Activated naive CD8-positive, alpha-beta T cell treated with anti-CD3 and anti-CD28 coated beads, Interleukin-2, amount 50 U/mL, for 24 hours (primary cell): ENCODE measurements at regions not wholly inside any gene's neighbourhood (a gene's known extent, or its start where the extent isn't known, plus 50 kb on each side); places are given as distances from the start of the nearest gene placed in this dataset.

ENCODE experiments used
- ATAC-seq: fragments of 150-1000 bp; cut with Tn5 transposase; one replicate; pipeline ENCODE4 v1.10.0; 2021
- DNase-seq: peaks from one replicate; pipeline ENCODE4 v3.0.0; 2021
- H3K27ac Mint-ChIP-seq: one replicate; pipeline ENCODE4 v1.8.0; 2021; ENCODE audit warnings: mild to moderate bottlenecking, mixed read lengths
- H3K27me3 Mint-ChIP-seq: one replicate; pipeline ENCODE4 v1.8.0; 2021; ENCODE audit warnings: mixed read lengths
- H3K36me3 Mint-ChIP-seq: one replicate; pipeline ENCODE4 v1.8.0; 2021; ENCODE audit warnings: low read depth, mixed read lengths
- H3K4me1 Mint-ChIP-seq: one replicate; pipeline ENCODE4 v1.8.0; 2021; ENCODE audit warnings: mixed read lengths
- H3K4me3 Mint-ChIP-seq: one replicate; pipeline ENCODE4 v1.8.0; 2021; ENCODE audit warnings: mild to moderate bottlenecking, moderate library complexity, mixed read lengths
- H3K9me3 Mint-ChIP-seq: one replicate; pipeline ENCODE4 v1.8.0; 2021; ENCODE audit warnings: mixed read lengths

- Mint-ChIP-seq H3K36me3 (no peaks in the 10 kb centered on the region), H3K27me3 (peaks cover 4% of the 10 kb centered on the region), H3K27ac (no peak overlapping the region), H3K4me3 (no peak overlapping the region), H3K4me1 (no peaks in the 10 kb centered on the region), H3K9me3 (no peaks in the 10 kb centered on the region)
- no peak for DNase-seq
- no peak for ATAC-seq
Measured at GRCh38 chr15:39491115-39491885, 89.6 kb upstream of the THBS1 start.

GRCh38 chr15:39491886-39492490 lies 88.9 kb upstream of the THBS1 start:
- Mint-ChIP-seq H3K4me1 (no peaks in the 10 kb centered on the region), H3K9me3 (no peaks in the 10 kb centered on the region), H3K4me3 (no peak overlapping the region), H3K36me3 (no peaks in the 10 kb centered on the region), H3K27me3 (peaks cover 7% of the 10 kb centered on the region), H3K27ac (no peak overlapping the region)
- ATAC-seq (no peak), DNase-seq (no peak)

DNA sequence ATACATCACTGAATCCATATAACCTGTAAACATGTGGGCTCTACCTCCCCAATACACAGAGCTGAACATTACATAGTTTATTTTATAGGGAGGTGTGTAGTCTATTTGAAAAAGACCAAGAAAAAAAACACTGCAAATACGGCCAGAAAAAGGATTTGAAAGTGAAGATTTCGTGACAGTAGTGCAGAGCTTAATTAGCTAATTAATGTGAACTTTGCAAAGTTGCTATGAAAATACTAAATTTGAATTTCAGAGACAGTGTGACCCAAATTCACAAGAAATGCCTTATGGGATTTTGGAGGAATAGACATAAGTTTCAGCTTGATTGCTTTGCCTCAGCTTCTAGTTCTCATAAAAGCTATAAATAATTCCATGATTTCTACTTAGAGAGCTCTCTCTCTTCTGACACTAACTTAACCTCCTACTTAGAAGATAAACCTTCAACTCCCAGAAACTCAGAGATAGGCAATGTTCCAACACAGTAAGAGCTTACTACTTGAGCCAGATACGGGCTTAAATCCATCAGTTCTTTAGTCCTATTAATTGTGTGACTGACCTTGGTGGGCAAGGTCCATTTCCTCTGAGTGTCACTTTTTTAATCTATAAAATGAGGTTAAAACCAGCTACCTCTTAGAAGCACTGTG lies 87.3 kb upstream of the THBS1 start:
- no peak for ATAC-seq
- Mint-ChIP-seq H3K4me1 (peaks cover 2% of the 10 kb centered on the region), H3K4me3 (no peak overlapping the region), H3K9me3 (no peaks in the 10 kb centered on the region), H3K27ac (no peak overlapping the region), H3K27me3 (peaks cover 9% of the 10 kb centered on the region), H3K36me3 (no peaks in the 10 kb centered on the region)
- no peak for DNase-seq

- H3K4me1 Mint-ChIP-seq: peaks cover 2% of the 10 kb centered on the region
- no peak overlapping the region for H3K4me3 Mint-ChIP-seq
- no peak for ATAC-seq
- no peaks in the 10 kb centered on the region for H3K36me3 Mint-ChIP-seq
- H3K27ac Mint-ChIP-seq: no peak overlapping the region
- DNase-seq: no peak
- no peaks in the 10 kb centered on the region for H3K9me3 Mint-ChIP-seq
- peaks cover 9% of the 10 kb centered on the region for H3K27me3 Mint-ChIP-seq
Measured at GRCh38 chr15:39494462-39494861, 86.4 kb upstream of the THBS1 start.

DNA sequence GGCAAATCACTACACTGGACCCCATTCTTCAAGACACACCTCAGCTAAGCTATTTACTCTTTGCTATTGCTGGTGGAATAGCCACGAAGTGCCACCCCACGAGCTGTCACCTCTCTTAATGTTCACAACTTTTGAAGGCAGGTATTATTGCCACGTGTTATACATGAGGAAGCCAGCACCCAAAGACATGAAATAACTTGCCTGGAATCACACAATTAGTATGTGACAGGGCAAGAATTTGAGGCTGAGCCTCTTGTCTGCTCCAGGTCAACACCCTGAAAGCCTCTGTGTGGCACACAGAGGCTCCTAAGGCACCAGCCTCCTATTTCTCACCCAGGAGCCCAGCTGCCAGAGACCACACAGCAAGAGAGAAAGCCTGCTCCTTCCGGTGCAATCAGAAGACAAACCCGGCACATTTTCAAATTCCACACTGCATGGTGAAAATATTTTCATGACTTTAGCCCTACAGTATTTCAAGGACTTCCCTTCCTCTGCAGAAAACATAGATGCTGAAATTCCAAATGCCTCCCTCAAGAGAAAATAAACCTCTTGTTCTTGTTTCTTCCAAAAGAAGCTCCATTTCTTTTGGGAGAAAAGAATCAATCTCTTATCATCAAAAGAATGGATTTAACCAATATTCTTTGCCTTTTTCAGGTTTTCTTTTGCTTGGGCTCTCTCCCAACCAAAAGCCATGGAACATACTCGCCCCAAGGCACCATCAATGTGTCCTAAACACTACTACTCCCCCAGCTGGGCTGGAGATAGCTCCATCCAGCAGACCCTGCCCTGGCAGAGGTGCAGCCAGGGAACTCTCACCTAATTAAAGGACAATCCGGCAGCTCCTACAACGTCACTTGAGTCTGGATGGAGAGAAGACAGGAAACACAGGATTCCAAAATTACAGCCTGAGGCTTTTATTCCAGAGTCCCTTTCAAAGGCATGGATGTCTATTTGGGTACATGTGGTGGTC lies 84.7 kb upstream of the THBS1 start:
- Mint-ChIP-seq H3K4me1 (peaks cover 5% of the 10 kb centered on the region), H3K9me3 (no peaks in the 10 kb centered on the region), H3K27me3 (peaks cover 9% of the 10 kb centered on the region), H3K36me3 (no peaks in the 10 kb centered on the region), H3K27ac (no peak overlapping the region), H3K4me3 (no peak overlapping the region)
- ATAC-seq (no peak), DNase-seq (no peak)

- no peak for ATAC-seq
- peaks cover 9% of the 10 kb centered on the region for H3K27me3 Mint-ChIP-seq
- H3K36me3 Mint-ChIP-seq: no peaks in the 10 kb centered on the region
Measured at GRCh38 chr15:39497016-39497758, 83.7 kb upstream of the THBS1 start.

GRCh38 chr15:39497759-39498565 lies 82.9 kb upstream of the THBS1 start:
- DNase-seq: no peak

More at GRCh38 chr15:39497016-39497758, 83.7 kb upstream of the THBS1 start:
- peaks cover 7% of the 10 kb centered on the region for H3K4me1 Mint-ChIP-seq
- H3K27ac Mint-ChIP-seq: no peak overlapping the region
- no peaks in the 10 kb centered on the region for H3K9me3 Mint-ChIP-seq
- DNase-seq: no peak
- no peak overlapping the region for H3K4me3 Mint-ChIP-seq

DNA sequence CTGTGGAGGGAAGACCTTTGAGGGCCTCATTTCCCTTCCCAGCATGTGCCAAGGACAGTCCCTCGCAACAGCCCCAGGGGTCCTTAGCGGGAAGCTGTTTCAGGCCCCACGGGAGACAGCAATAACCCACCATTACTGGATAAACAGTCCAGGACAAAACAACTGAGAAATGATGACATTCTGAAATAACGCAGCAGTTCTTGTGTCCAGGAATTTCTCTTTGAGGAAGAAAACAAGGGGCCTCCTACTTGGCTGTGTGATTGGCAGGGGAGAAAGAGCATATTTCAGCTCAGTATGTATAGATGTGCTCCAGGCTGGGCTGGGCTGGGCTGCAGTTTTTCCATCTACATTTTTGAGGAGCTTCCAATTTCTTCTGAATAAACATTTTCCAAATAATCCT lies 82.2 kb upstream of the THBS1 start:
- Mint-ChIP-seq H3K27me3 (peaks cover 9% of the 10 kb centered on the region), H3K4me3 (no peak overlapping the region), H3K4me1 (peaks cover 7% of the 10 kb centered on the region), H3K27ac (no peak overlapping the region), H3K36me3 (no peaks in the 10 kb centered on the region), H3K9me3 (no peaks in the 10 kb centered on the region)
- ATAC-seq (no peak), DNase-seq (no peak)

More at GRCh38 chr15:39497759-39498565, 82.9 kb upstream of the THBS1 start:
- ATAC-seq: no peak
- H3K36me3 Mint-ChIP-seq: no peaks in the 10 kb centered on the region
- H3K9me3 Mint-ChIP-seq: no peaks in the 10 kb centered on the region
- no peak overlapping the region for H3K4me3 Mint-ChIP-seq
- H3K27ac Mint-ChIP-seq: no peak overlapping the region
- H3K4me1 Mint-ChIP-seq: peaks cover 7% of the 10 kb centered on the region
- H3K27me3 Mint-ChIP-seq: peaks cover 9% of the 10 kb centered on the region

- H3K36me3 Mint-ChIP-seq: no peaks in the 10 kb centered on the region
- no peak overlapping the region for H3K4me3 Mint-ChIP-seq
- H3K4me1 Mint-ChIP-seq: peaks cover 7% of the 10 kb centered on the region
- H3K27me3 Mint-ChIP-seq: peaks cover 9% of the 10 kb centered on the region
- H3K9me3 Mint-ChIP-seq: no peaks in the 10 kb centered on the region
- H3K27ac Mint-ChIP-seq: no peak overlapping the region
- no peak for DNase-seq
- no peak for ATAC-seq
Measured at GRCh38 chr15:39499042-39499441, 81.8 kb upstream of the THBS1 start.

GRCh38 chr15:39499681-39500080 lies 81.2 kb upstream of the THBS1 start:
- H3K4me1 Mint-ChIP-seq: peaks cover 7% of the 10 kb centered on the region
- H3K27me3 Mint-ChIP-seq: peaks cover 9% of the 10 kb centered on the region
- no peak overlapping the region for H3K27ac Mint-ChIP-seq
- H3K36me3 Mint-ChIP-seq: no peaks in the 10 kb centered on the region
- ATAC-seq: no peak
- no peak overlapping the region for H3K4me3 Mint-ChIP-seq
- DNase-seq: no peak
- H3K9me3 Mint-ChIP-seq: no peaks in the 10 kb centered on the region

GRCh38 chr15:39501366-39502081 lies 79.4 kb upstream of the THBS1 start:
- no peak for DNase-seq
- ATAC-seq: no peak

GRCh38 chr15:39502082-39502447 lies 78.8 kb upstream of the THBS1 start:
- no peak for DNase-seq
- no peak for ATAC-seq
- no peak overlapping the region for H3K27ac Mint-ChIP-seq
- peaks cover 3% of the 10 kb centered on the region for H3K27me3 Mint-ChIP-seq
- no peaks in the 10 kb centered on the region for H3K9me3 Mint-ChIP-seq
- no peaks in the 10 kb centered on the region for H3K36me3 Mint-ChIP-seq
- H3K4me1 Mint-ChIP-seq: peaks cover 7% of the 10 kb centered on the region
- no peak overlapping the region for H3K4me3 Mint-ChIP-seq

More at GRCh38 chr15:39501366-39502081, 79.4 kb upstream of the THBS1 start:
- Mint-ChIP-seq H3K9me3 (no peaks in the 10 kb centered on the region), H3K27ac (no peak overlapping the region), H3K36me3 (no peaks in the 10 kb centered on the region), H3K27me3 (peaks cover 4% of the 10 kb centered on the region), H3K4me3 (no peak overlapping the region), H3K4me1 (peaks cover 7% of the 10 kb centered on the region)
